ENCODE measurements at regions not wholly inside any gene's neighbourhood (a gene's known extent, or its start where the extent isn't known, plus 50 kb on each side); places are given as distances from the start of the nearest gene placed in this dataset.

DNA sequence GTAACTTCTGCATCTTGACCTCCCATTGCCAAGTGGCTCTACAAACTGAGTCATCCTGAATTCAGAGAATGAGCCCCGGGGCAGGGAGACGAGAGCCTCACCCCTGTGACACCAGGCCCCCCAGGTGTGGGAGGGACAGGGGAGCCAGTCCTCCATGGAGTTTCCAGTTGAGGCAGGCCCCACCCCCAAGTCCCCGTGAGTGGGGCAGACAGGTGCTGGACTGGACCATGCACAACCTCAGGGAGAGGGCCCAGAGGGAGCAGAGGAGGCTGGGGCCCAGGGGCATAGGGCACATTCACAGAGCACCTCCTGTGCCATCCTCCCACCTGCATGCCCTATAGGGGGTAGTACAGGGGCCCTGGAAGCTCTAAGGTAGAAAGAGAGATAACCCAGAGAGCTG, 180.8 kb downstream of the BRD1 start:
- intact Hi-C loops (cut with micrococcal nuclease): no loop called here
- ChIA-PET CTCF (no interaction called here), POLR2A (ENCODE audit: unreplicated experiment) (no interaction called here)
- Histone ChIP-seq H3F3A (ENCODE audit: low read length, unreplicated experiment) (no peaks in the 10 kb centered on the region), H3K4me1 (ENCODE audit: insufficient read depth, low read length) (no peaks in the 10 kb centered on the region), H3K27ac (ENCODE audit: low read length) (no peak overlapping the region), H3K4me2 (ENCODE audit: low read length) (no peak overlapping the region), H3K79me2 (ENCODE audit: low read length) (no peaks in the 10 kb centered on the region), H3K9ac (ENCODE audit: low read length) (no peak overlapping the region), H3K27me3 (ENCODE audit: low read length) (peaks cover 34% of the 10 kb centered on the region), H4K20me1 (ENCODE audit: low read length) (no peaks in the 10 kb centered on the region), H3K4me3 (ENCODE audit: low read length) (no peak overlapping the region), H2AFZ (ENCODE audit: low read length) (no peak overlapping the region), H3K9me3 (ENCODE audit: low read length) (no peaks in the 10 kb centered on the region), H3K9me2 (replicated peaks; ENCODE audit: low read length) (no peaks in the 10 kb centered on the region), H3K36me3 (ENCODE audit: low read depth, low read length) (no peaks in the 10 kb centered on the region)
- TF ChIP-seq CTCF (conservative IDR thresholded peaks at IDR 0.05; ENCODE audit: low read depth, low read length): no peak
- TF ChIP-seq EZH2phosphoT487 (IDR thresholded peaks at IDR 0.05; ENCODE audit: borderline replicate concordance, low read length): no peak
- TF ChIP-seq EZH2 (IDR thresholded peaks at IDR 0.05; ENCODE audit: low read length, unreplicated experiment): no peak
- no TSS peak for BruUV-seq (replicated peaks)
- ATAC-seq (no peak), DNase-seq (no peak)

DNA sequence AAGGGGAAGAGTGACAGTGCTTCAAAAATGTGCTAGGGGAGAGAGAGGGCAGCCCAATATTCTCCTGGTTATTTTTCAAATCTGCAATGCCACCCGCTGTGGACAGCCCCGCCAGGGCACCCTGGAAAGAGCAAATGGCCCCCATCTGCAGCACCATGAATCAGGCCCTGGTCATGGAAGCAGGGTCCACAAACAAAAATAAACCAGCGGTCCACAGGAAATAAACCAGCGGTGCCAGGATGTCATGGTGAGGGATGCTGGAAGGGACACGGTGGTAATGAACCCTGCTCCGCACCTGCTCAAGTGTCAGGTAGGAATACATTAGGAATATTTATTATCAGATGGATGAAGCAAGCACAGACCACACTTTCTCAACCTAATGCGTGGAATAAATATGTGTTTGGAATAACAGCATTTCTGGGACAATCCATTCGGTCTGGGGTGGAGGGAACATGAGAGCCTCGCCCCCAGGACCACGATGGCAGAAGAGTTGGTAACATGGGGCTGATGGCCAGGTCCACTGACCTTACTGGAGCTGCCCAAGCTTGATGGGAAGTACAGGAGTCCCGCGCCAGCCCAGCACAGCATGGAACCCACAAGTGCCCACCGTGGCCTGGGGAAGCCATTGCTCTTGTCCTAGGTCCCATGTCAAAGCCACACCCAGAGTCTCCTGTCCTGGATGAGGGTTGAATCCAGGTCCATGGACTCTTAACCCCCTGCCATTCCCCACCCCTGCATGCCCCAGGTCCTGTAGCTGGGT, 181.7 kb downstream of the BRD1 start:
- ATAC-seq (no peak), DNase-seq (no peak)
- intact Hi-C loops (cut with micrococcal nuclease): no loop called here
- Histone ChIP-seq H2AFZ (ENCODE audit: low read length) (no peak overlapping the region), H3K4me2 (ENCODE audit: low read length) (no peak overlapping the region), H3K27me3 (ENCODE audit: low read length) (peaks cover 26% of the 10 kb centered on the region), H3K4me3 (ENCODE audit: low read length) (no peak overlapping the region), H4K20me1 (ENCODE audit: low read length) (no peaks in the 10 kb centered on the region), H3F3A (ENCODE audit: low read length, unreplicated experiment) (no peaks in the 10 kb centered on the region), H3K36me3 (ENCODE audit: low read depth, low read length) (no peaks in the 10 kb centered on the region), H3K9me3 (ENCODE audit: low read length) (no peaks in the 10 kb centered on the region), H3K4me1 (ENCODE audit: insufficient read depth, low read length) (no peaks in the 10 kb centered on the region), H3K9me2 (replicated peaks; ENCODE audit: low read length) (no peaks in the 10 kb centered on the region), H3K79me2 (ENCODE audit: low read length) (no peaks in the 10 kb centered on the region), H3K27ac (ENCODE audit: low read length) (no peak overlapping the region), H3K9ac (ENCODE audit: low read length) (no peak overlapping the region)
- ChIA-PET CTCF (no interaction called here), POLR2A (ENCODE audit: unreplicated experiment) (no interaction called here)
- BruUV-seq (replicated peaks): no TSS peak
- no peak for TF ChIP-seq EZH2 (IDR thresholded peaks at IDR 0.05; ENCODE audit: low read length, unreplicated experiment)

DNA sequence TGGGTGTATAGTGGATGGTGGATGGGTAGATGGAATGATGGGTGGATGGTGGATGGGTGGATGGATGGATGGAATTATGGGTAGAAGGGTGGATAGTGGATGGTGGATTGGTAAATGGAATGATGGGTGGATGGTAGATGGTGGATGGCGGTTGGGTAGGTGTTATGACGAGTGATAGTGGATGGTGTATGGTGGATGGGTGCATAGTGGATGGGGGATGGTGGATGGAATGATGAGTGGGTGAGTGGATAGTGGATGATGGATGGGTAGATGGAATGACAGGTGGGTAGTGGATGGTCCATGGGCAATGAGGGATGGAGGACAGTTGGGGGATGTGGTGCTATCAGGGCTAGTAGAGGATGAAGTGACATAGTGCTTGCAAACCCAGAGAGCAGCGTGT, 182.4 kb downstream of the BRD1 start:
- Histone ChIP-seq H3K4me2 (ENCODE audit: low read length) (no peak overlapping the region), H4K20me1 (ENCODE audit: low read length) (no peaks in the 10 kb centered on the region), H3K27ac (ENCODE audit: low read length) (no peak overlapping the region), H3K4me1 (ENCODE audit: insufficient read depth, low read length) (no peaks in the 10 kb centered on the region), H3F3A (ENCODE audit: low read length, unreplicated experiment) (no peaks in the 10 kb centered on the region), H3K27me3 (ENCODE audit: low read length) (peaks cover 19% of the 10 kb centered on the region), H3K9ac (ENCODE audit: low read length) (no peak overlapping the region), H3K9me2 (replicated peaks; ENCODE audit: low read length) (no peaks in the 10 kb centered on the region), H2AFZ (ENCODE audit: low read length) (no peak overlapping the region), H3K4me3 (ENCODE audit: low read length) (no peak overlapping the region), H3K9me3 (ENCODE audit: low read length) (no peaks in the 10 kb centered on the region), H3K79me2 (ENCODE audit: low read length) (no peaks in the 10 kb centered on the region), H3K36me3 (ENCODE audit: low read depth, low read length) (no peaks in the 10 kb centered on the region)
- DNase-seq (no peak), ATAC-seq (no peak)
- POLR2A ChIA-PET (ENCODE audit: unreplicated experiment): no interaction called here
- intact Hi-C loops (cut with micrococcal nuclease): no loop called here
- TF ChIP-seq EZH2 (IDR thresholded peaks at IDR 0.05; ENCODE audit: low read length, unreplicated experiment) (no peak), CTCF (conservative IDR thresholded peaks at IDR 0.05; ENCODE audit: low read depth, low read length) (no peak), EZH2phosphoT487 (IDR thresholded peaks at IDR 0.05; ENCODE audit: borderline replicate concordance, low read length) (no peak)
- CTCF ChIA-PET: no interaction called here
- no TSS peak for BruUV-seq (replicated peaks)

Data from PC-3 (cell line).